SK-N-SH treated with all-trans-retinoic acid at 6 μM for 48 hours (cell line): ENCODE measurements at regions not wholly inside any gene's neighbourhood (a gene's known extent, or its start where the extent isn't known, plus 50 kb on each side); places are given as distances from the start of the nearest gene placed in this dataset.

Experiments
- ATAC-seq: fragments of 200-7000 bp; cut with Tn5 transposase; 3 replicates; pipeline ENCODE4 v1.9.1; 2020; ENCODE audit warnings: mild to moderate bottlenecking, moderate library complexity
- ARNTL ChIP-seq: fragments of 450-650 bp; formaldehyde crosslinking; IDR thresholded peaks from 2 replicates; pipeline ENCODE4 v1.5.0; 2020; ENCODE audit warnings: low read depth, mild to moderate bottlenecking, moderate library complexity, borderline replicate concordance
- BACH2 ChIP-seq: fragments of 250-450 bp; sonication (Bioruptor Pico); IDR thresholded peaks from 2 replicates; pipeline ENCODE4 v1.9.0; 2021; ENCODE audit warnings: mild to moderate bottlenecking, borderline replicate concordance
- CREB5 ChIP-seq: fragments of 250-450 bp; sonication (Bioruptor Pico); IDR thresholded peaks from 2 replicates; pipeline ENCODE4 v1.5.1; 2020; ENCODE audit warnings: low read depth, mild to moderate bottlenecking, moderate library complexity
- CSDC2 ChIP-seq: fragments of 250-450 bp; sonication (Bioruptor Pico); IDR thresholded peaks from 2 replicates; pipeline ENCODE4 v1.5.0; 2020; ENCODE audit warnings: mild to moderate bottlenecking, moderate library complexity
- ESRRG ChIP-seq: fragments of 250-450 bp; sonication (Bioruptor Pico); IDR thresholded peaks from 2 replicates; pipeline ENCODE4 v1.6.1; 2021; ENCODE audit warnings: mild to moderate bottlenecking
- GLIS3 ChIP-seq: fragments of 250-450 bp; sonication (Bioruptor Pico); IDR thresholded peaks from 2 replicates; pipeline ENCODE4 v1.5.0; 2020; ENCODE audit warnings: mild to moderate bottlenecking, moderate library complexity
- ISL1 ChIP-seq: fragments of 250-450 bp; sonication (Bioruptor Pico); IDR thresholded peaks from 2 replicates; pipeline ENCODE4 v2.1.2; 2022; ENCODE audit warnings: mild to moderate bottlenecking, moderate library complexity
- OSR1 ChIP-seq: fragments of 250-450 bp; sonication (Bioruptor Pico); IDR thresholded peaks from 2 replicates; pipeline ENCODE4 v1.8.0; 2022; ENCODE audit warnings: moderate library complexity, mild to moderate bottlenecking, inconsistent platforms
- PPARA ChIP-seq: fragments of 250-450 bp; sonication (Bioruptor Pico); IDR thresholded peaks from 2 replicates; pipeline ENCODE4 v1.5.0; 2020; ENCODE audit warnings: mild to moderate bottlenecking, borderline replicate concordance
- RARB ChIP-seq: fragments of 250-450 bp; sonication (Bioruptor Pico); IDR thresholded peaks from 2 replicates; pipeline ENCODE4 v1.8.0; 2021; ENCODE audit warnings: mild to moderate bottlenecking, moderate library complexity
- SNAI2 ChIP-seq: fragments of 250-450 bp; sonication (Bioruptor Pico); IDR thresholded peaks from 2 replicates; pipeline ENCODE4 v1.5.0; 2020; ENCODE audit warnings: mild to moderate bottlenecking, moderate library complexity
- TCF4 ChIP-seq: fragments of 250-450 bp; sonication (Bioruptor Pico); IDR thresholded peaks from 2 replicates; pipeline ENCODE4 v1.8.0; 2021; ENCODE audit warnings: mild to moderate bottlenecking, moderate library complexity, borderline replicate concordance
- TOX ChIP-seq: fragments of 250-450 bp; sonication (Bioruptor Pico); IDR thresholded peaks from 2 replicates; pipeline ENCODE4 v1.8.0; 2021; ENCODE audit warnings: mild to moderate bottlenecking, moderate library complexity, borderline replicate concordance
- ZC3H10 ChIP-seq: fragments of 250-450 bp; sonication (Bioruptor Pico); IDR thresholded peaks from 2 replicates; pipeline ENCODE4 v1.5.1; 2021; ENCODE audit warnings: mild to moderate bottlenecking, moderate library complexity
- ZFP3 ChIP-seq: fragments of 250-450 bp; sonication (Bioruptor Pico); IDR thresholded peaks from 2 replicates; pipeline ENCODE4 v1.5.0; 2020; ENCODE audit warnings: mild to moderate bottlenecking, moderate library complexity
- ZFP30 ChIP-seq: fragments of 450-650 bp; formaldehyde crosslinking; IDR thresholded peaks from 2 replicates; pipeline ENCODE4 v1.5.0; 2022; ENCODE audit warnings: mild to moderate bottlenecking, moderate library complexity
- ZNF565 ChIP-seq: fragments of 450-650 bp; formaldehyde crosslinking; conservative IDR thresholded peaks from 2 replicates; pipeline ENCODE4 v1.5.0; 2020; ENCODE audit warnings: low read depth, mild to moderate bottlenecking, moderate library complexity
- ZNF70 ChIP-seq: fragments of 450-650 bp; formaldehyde crosslinking; IDR thresholded peaks from 2 replicates; pipeline ENCODE4 v1.5.0; 2020; ENCODE audit warnings: mild to moderate bottlenecking, moderate library complexity
- ZNF8 ChIP-seq: fragments of 450-650 bp; formaldehyde crosslinking; IDR thresholded peaks from 2 replicates; pipeline ENCODE4 v1.5.0; 2020; ENCODE audit warnings: mild to moderate bottlenecking, moderate library complexity
- TF ChIP-seq, protein P1 (sequence below): fragments of 250-450 bp; sonication (Bioruptor Pico); IDR thresholded peaks from 2 replicates; pipeline ENCODE4 v1.8.0; 2020; ENCODE audit warnings: mild to moderate bottlenecking, moderate library complexity, borderline replicate concordance
- TF ChIP-seq, protein P2 (sequence below): fragments of 250-450 bp; sonication (Bioruptor Pico); IDR thresholded peaks from 2 replicates; pipeline ENCODE4 v1.5.1; 2021; ENCODE audit warnings: mild to moderate bottlenecking, moderate library complexity
- TF ChIP-seq, protein P3 (sequence below): fragments of 250-450 bp; sonication (Bioruptor Pico); IDR thresholded peaks from 2 replicates; pipeline ENCODE4 v1.5.0; 2020; ENCODE audit warnings: mild to moderate bottlenecking, moderate library complexity
- TF ChIP-seq, protein P4 (sequence below): fragments of 250-450 bp; sonication (Bioruptor Pico); IDR thresholded peaks from 2 replicates; pipeline ENCODE4 v1.8.0; 2021; ENCODE audit warnings: low read depth, mild to moderate bottlenecking, moderate library complexity, borderline replicate concordance

GRCh38 chr7:9488555-9488954, 1055.1 kb downstream of the NXPH1 start:
- no peak for TF ChIP-seq PPARA
- TF ChIP-seq ESRRG (CRISPR knock-in tag): no peak
- TF ChIP-seq ISL1 (CRISPR knock-in tag): peak; percentile 82
- TF ChIP-seq CREB5 (CRISPR knock-in tag): peak; percentile 86
- TF ChIP-seq ZNF8 (CRISPR knock-in tag): peak; percentile 12; the same call in 1 of the 2 replicates
- TF ChIP-seq SNAI2 (CRISPR knock-in tag): peak; percentile 54; the same call in 1 of the 2 replicates
- TF ChIP-seq GLIS3: no peak
- TF ChIP-seq ZFP30 (CRISPR knock-in tag): no peak
- no peak for TF ChIP-seq RARB
- no peak for TF ChIP-seq CSDC2 (CRISPR knock-in tag)
- TF ChIP-seq, protein P1, sequence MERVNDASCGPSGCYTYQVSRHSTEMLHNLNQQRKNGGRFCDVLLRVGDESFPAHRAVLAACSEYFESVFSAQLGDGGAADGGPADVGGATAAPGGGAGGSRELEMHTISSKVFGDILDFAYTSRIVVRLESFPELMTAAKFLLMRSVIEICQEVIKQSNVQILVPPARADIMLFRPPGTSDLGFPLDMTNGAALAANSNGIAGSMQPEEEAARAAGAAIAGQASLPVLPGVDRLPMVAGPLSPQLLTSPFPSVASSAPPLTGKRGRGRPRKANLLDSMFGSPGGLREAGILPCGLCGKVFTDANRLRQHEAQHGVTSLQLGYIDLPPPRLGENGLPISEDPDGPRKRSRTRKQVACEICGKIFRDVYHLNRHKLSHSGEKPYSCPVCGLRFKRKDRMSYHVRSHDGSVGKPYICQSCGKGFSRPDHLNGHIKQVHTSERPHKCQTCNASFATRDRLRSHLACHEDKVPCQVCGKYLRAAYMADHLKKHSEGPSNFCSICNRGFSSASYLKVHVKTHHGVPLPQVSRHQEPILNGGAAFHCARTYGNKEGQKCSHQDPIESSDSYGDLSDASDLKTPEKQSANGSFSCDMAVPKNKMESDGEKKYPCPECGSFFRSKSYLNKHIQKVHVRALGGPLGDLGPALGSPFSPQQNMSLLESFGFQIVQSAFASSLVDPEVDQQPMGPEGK (CRISPR knock-in tag): no peak; the same call in 1 of the 2 replicates
- no peak for TF ChIP-seq ZNF565 (CRISPR knock-in tag)
- TF ChIP-seq TOX (CRISPR knock-in tag): no peak
- ATAC-seq: no peak; the same call in 2 of the 3 replicates

DNA sequence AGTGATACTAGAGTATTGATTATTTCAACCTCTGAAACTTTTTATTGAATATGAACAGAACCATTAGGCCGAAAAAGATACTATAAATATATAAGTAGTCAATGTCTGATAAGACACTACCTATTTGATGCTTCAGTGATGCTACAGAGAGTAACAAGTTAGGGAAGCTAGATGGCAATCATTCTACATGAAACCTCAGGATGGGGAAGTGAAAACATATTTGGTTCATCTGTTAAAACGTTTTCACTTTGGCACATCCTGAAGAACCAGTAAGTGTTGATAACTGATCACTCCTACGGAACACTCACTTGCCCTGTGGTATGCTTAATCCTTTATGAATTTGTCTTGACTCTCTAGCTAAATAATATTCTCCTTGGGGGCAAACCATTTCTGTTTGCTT, 1064.9 kb downstream of the NXPH1 start:
- no peak for ATAC-seq
- no peak for TF ChIP-seq BACH2 (CRISPR knock-in tag)
- TF ChIP-seq, protein P2, sequence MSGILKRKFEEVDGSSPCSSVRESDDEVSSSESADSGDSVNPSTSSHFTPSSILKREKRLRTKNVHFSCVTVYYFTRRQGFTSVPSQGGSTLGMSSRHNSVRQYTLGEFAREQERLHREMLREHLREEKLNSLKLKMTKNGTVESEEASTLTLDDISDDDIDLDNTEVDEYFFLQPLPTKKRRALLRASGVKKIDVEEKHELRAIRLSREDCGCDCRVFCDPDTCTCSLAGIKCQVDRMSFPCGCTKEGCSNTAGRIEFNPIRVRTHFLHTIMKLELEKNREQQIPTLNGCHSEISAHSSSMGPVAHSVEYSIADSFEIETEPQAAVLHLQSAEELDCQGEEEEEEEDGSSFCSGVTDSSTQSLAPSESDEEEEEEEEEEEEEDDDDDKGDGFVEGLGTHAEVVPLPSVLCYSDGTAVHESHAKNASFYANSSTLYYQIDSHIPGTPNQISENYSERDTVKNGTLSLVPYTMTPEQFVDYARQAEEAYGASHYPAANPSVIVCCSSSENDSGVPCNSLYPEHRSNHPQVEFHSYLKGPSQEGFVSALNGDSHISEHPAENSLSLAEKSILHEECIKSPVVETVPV: no peak
- TF ChIP-seq, all 23 proteins: peak for 0

GRCh38 chr7:9502269-9502668, 1068.9 kb downstream of the NXPH1 start:
- no peak; the same call in 2 of the 3 replicates for ATAC-seq
- TF ChIP-seq ZNF565 (CRISPR knock-in tag) (peak; percentile 72; the same call in 1 of the 2 replicates), TCF4 (CRISPR knock-in tag) (peak; percentile 100), ARNTL (CRISPR knock-in tag) (no peak), ISL1 (CRISPR knock-in tag) (peak; percentile 98), GLIS3 (peak; percentile 97), TOX (CRISPR knock-in tag) (no peak), CSDC2 (CRISPR knock-in tag) (no peak), PPARA (no peak; the same call in 1 of the 2 replicates), ZFP3 (CRISPR knock-in tag) (0 out of 2 replicates have a peak, but pooled peaks have one; percentile 53), OSR1 (CRISPR knock-in tag) (no peak), CREB5 (CRISPR knock-in tag) (peak; percentile 67; the same call in 1 of the 2 replicates), ZNF8 (CRISPR knock-in tag) (peak; percentile 40; the same call in 1 of the 2 replicates), ZFP30 (CRISPR knock-in tag) (0 out of 2 replicates have a peak, but pooled peaks have one; percentile 6), BACH2 (CRISPR knock-in tag) (no peak), ZNF70 (CRISPR knock-in tag) (peak; percentile 73), ZC3H10 (CRISPR knock-in tag) (no peak)
- TF ChIP-seq, protein P3, sequence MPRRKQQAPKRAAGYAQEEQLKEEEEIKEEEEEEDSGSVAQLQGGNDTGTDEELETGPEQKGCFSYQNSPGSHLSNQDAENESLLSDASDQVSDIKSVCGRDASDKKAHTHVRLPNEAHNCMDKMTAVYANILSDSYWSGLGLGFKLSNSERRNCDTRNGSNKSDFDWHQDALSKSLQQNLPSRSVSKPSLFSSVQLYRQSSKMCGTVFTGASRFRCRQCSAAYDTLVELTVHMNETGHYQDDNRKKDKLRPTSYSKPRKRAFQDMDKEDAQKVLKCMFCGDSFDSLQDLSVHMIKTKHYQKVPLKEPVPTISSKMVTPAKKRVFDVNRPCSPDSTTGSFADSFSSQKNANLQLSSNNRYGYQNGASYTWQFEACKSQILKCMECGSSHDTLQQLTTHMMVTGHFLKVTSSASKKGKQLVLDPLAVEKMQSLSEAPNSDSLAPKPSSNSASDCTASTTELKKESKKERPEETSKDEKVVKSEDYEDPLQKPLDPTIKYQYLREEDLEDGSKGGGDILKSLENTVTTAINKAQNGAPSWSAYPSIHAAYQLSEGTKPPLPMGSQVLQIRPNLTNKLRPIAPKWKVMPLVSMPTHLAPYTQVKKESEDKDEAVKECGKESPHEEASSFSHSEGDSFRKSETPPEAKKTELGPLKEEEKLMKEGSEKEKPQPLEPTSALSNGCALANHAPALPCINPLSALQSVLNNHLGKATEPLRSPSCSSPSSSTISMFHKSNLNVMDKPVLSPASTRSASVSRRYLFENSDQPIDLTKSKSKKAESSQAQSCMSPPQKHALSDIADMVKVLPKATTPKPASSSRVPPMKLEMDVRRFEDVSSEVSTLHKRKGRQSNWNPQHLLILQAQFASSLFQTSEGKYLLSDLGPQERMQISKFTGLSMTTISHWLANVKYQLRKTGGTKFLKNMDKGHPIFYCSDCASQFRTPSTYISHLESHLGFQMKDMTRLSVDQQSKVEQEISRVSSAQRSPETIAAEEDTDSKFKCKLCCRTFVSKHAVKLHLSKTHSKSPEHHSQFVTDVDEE (CRISPR knock-in tag): peak; percentile 99
- TF ChIP-seq, protein P2: peak; percentile 92
- TF ChIP-seq, protein P4, sequence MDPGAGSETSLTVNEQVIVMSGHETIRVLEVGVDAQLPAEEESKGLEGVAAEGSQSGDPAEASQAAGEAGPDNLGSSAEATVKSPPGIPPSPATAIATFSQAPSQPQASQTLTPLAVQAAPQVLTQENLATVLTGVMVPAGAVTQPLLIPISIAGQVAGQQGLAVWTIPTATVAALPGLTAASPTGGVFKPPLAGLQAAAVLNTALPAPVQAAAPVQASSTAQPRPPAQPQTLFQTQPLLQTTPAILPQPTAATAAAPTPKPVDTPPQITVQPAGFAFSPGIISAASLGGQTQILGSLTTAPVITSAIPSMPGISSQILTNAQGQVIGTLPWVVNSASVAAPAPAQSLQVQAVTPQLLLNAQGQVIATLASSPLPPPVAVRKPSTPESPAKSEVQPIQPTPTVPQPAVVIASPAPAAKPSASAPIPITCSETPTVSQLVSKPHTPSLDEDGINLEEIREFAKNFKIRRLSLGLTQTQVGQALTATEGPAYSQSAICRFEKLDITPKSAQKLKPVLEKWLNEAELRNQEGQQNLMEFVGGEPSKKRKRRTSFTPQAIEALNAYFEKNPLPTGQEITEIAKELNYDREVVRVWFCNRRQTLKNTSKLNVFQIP (CRISPR knock-in tag): peak; percentile 56; the same call in 1 of the 2 replicates
- TF ChIP-seq, protein P1 (CRISPR knock-in tag): 0 out of 2 replicates have a peak, but pooled peaks have one; percentile 8
